Naive thymus-derived CD4-positive, alpha-beta T cell (primary cell): ENCODE measurements at regions not wholly inside any gene's neighbourhood (a gene's known extent, or its start where the extent isn't known, plus 50 kb on each side); places are given as distances from the start of the nearest gene placed in this dataset.

ENCODE experiments used
- ATAC-seq: fragments of 150-1000 bp; cut with Tn5 transposase; 2 replicates; pipeline ENCODE4 v1.10.0; 2021; ENCODE audit warnings: mild to moderate bottlenecking, moderate library complexity
- CTCF ChIA-PET: fragments of 350-600 bp; sonication (Branson Sonifier 250); formaldehyde crosslinking; loops from one replicate; lab custom pipeline; 2021; ENCODE audit warnings: antibody characterized with exemption; lab: Charles Lee
- POLR2A ChIA-PET: fragments of 350-600 bp; sonication (Branson Sonifier 250); formaldehyde crosslinking; loops from one replicate; lab custom pipeline; 2021; ENCODE audit warnings: antibody characterized with exemption, inconsistent platforms; lab: Charles Lee
- DNase-seq, 9 donors: peaks; one replicate each; pipeline versions ENCODE4 v3.0.0 to v3.0.0-alpha.2; 2020 to 2022; ENCODE audit warnings: mixed read lengths in 1 of 9
- H3K27ac ChIP-seq: one replicate; pipeline ENCODE4 v1.7.0; 2013; ENCODE audit warnings: mild to moderate bottlenecking, low read depth, low read length, moderate library complexity
- H3K27me3 ChIP-seq, 2 donors: one replicate each; pipeline ENCODE4 v1.7.0; 2013; ENCODE audit warnings: low read length in 2 of 2, mild to moderate bottlenecking in 2 of 2, moderate library complexity in 2 of 2; ENCODE audit not compliant: control insufficient read depth in 2 of 2, insufficient read depth in 2 of 2
- H3K36me3 ChIP-seq, 3 experiments: 1 replicate in 2 of 3; 2 replicates in 1 of 3; pipeline ENCODE4 v1.7.0; 2013; ENCODE audit warnings: low read length in 3 of 3, mild to moderate bottlenecking in 3 of 3, moderate library complexity in 1 of 3; ENCODE audit not compliant: insufficient read depth in 3 of 3, control insufficient read depth in 2 of 3
- H3K4me1 ChIP-seq, 2 donors: one replicate each; pipeline ENCODE4 v1.7.0; 2013; ENCODE audit warnings: low read length in 2 of 2, mild to moderate bottlenecking in 2 of 2, moderate library complexity in 1 of 2; ENCODE audit not compliant: control insufficient read depth in 2 of 2, insufficient read depth in 2 of 2
- H3K4me3 ChIP-seq: 2 replicates; pipeline ENCODE4 v1.7.0; 2013; ENCODE audit warnings: mild to moderate bottlenecking, low read length
- H3K9me3 ChIP-seq, 3 experiments: 1 replicate in 2 of 3; 2 replicates in 1 of 3; pipeline ENCODE4 v1.7.0; 2013; ENCODE audit warnings: low read length in 3 of 3; ENCODE audit not compliant: control insufficient read depth in 2 of 3
- H3K27ac Mint-ChIP-seq, 9 donors: one replicate each; pipeline ENCODE4 v1.8.0; 2020 to 2022; ENCODE audit warnings: mixed read lengths in 9 of 9, mild to moderate bottlenecking in 8 of 9, moderate library complexity in 5 of 9, inconsistent platforms in 2 of 9
- H3K27me3 Mint-ChIP-seq, 5 donors: one replicate each; pipeline ENCODE4 v1.8.0; 2021 to 2022; ENCODE audit warnings: mixed read lengths in 5 of 5, mild to moderate bottlenecking in 1 of 5
- H3K36me3 Mint-ChIP-seq, 5 donors: one replicate each; pipeline ENCODE4 v1.8.0; 2020 to 2022; ENCODE audit warnings: mixed read lengths in 5 of 5, mild to moderate bottlenecking in 3 of 5, inconsistent platforms in 1 of 5
- H3K4me1 Mint-ChIP-seq, 7 donors: one replicate each; pipeline ENCODE4 v1.8.0; 2020 to 2022; ENCODE audit warnings: mixed read lengths in 7 of 7, mild to moderate bottlenecking in 3 of 7, inconsistent platforms in 1 of 7
- H3K4me3 Mint-ChIP-seq, 10 donors: one replicate each; pipeline ENCODE4 v1.8.0; 2020 to 2022; ENCODE audit warnings: mild to moderate bottlenecking in 10 of 10, mixed read lengths in 10 of 10, moderate library complexity in 6 of 10, inconsistent platforms in 2 of 10
- H3K9me3 Mint-ChIP-seq, 11 donors: one replicate each; pipeline ENCODE4 v1.8.0; 2020 to 2022; ENCODE audit warnings: mixed read lengths in 11 of 11, mild to moderate bottlenecking in 4 of 11, inconsistent platforms in 1 of 11, moderate library complexity in 1 of 11
- intact Hi-C, 2 donors: fragments of 100-400 bp; cut with micrococcal nuclease; formaldehyde crosslinking; loops; one replicate each; pipeline ENCODE4 v1.15.1; 2023

- H3K4me1 ChIP-seq = peaks cover 7 to 19% of the 10 kb centered on the region in 2 donors
- Mint-ChIP-seq H3K36me3 (peaks cover 0 to 5% (median 0%) of the 10 kb centered on the region in 5 donors), H3K4me3 (no peak overlapping the region), H3K27me3 (peaks cover 0 to 6% (median 0%) of the 10 kb centered on the region in 5 donors), H3K4me1 (peaks cover 8 to 36% (median 18%) of the 10 kb centered on the region in 7 donors), H3K27ac (no peak overlapping the region), H3K9me3 (peaks cover 0 to 5% (median 0%) of the 10 kb centered on the region in 11 donors)
- no peaks in the 10 kb centered on the region for H3K9me3 ChIP-seq
- ChIA-PET CTCF (no interaction called here), POLR2A (no interaction called here)
- intact Hi-C loops = no loop called here
- no peak for DNase-seq
- no peak for ATAC-seq
- H3K4me3 ChIP-seq = no peak overlapping the region
- H3K27me3 ChIP-seq = no peaks in the 10 kb centered on the region
- H3K27ac ChIP-seq = no peak overlapping the region
- H3K36me3 ChIP-seq = no peaks in the 10 kb centered on the region
Measured at GRCh38 chr4:82140422-82140821, 233.4 kb downstream of the HNRNPD start.

- Mint-ChIP-seq H3K27ac (peak overlapping the region in 4 of 9 donors; percentile 2 to 48 (median 16)), H3K27me3 (no peaks in the 10 kb centered on the region), H3K4me3 (no peak overlapping the region), H3K9me3 (peaks cover 0 to 7% (median 0%) of the 10 kb centered on the region in 11 donors), H3K36me3 (peaks cover 0 to 5% (median 0%) of the 10 kb centered on the region in 5 donors), H3K4me1 (peaks cover 8 to 41% (median 24%) of the 10 kb centered on the region in 7 donors)
- no peak for ATAC-seq
- Histone ChIP-seq H3K36me3 (no peaks in the 10 kb centered on the region), H3K27me3 (no peaks in the 10 kb centered on the region), H3K9me3 (no peaks in the 10 kb centered on the region), H3K4me3 (no peak overlapping the region), H3K4me1 (peaks cover 7 to 19% of the 10 kb centered on the region in 2 donors), H3K27ac (no peak overlapping the region)
- ChIA-PET CTCF (no interaction called here), POLR2A (no interaction called here)
- DNase-seq = no peak
- intact Hi-C loops = no loop called here
Measured at GRCh38 chr4:82139287-82139686, 234.5 kb downstream of the HNRNPD start.

GRCh38 chr4:82138374-82138773, 235.4 kb downstream of the HNRNPD start:
- ChIA-PET CTCF (interaction anchor here (1.3 kb wide), 1 partner anchor 12 kb away, joined by 3 read pairs; no protein-coding TSS in a partner anchor), POLR2A (no interaction called here)
- ATAC-seq (no peak), DNase-seq (no peak)
- H3K36me3 ChIP-seq = no peaks in the 10 kb centered on the region
- H3K27ac Mint-ChIP-seq = peak overlapping the region in 4 of 9 donors; percentile 29 to 94 (median 80)
- peaks cover 0 to 5% (median 0%) of the 10 kb centered on the region in 5 donors for H3K36me3 Mint-ChIP-seq
- no peaks in the 10 kb centered on the region for H3K27me3 ChIP-seq
- H3K4me1 ChIP-seq = peaks cover 7 to 19% of the 10 kb centered on the region in 2 donors
- no peak overlapping the region for H3K27ac ChIP-seq
- peaks cover 0 to 7% (median 0%) of the 10 kb centered on the region in 11 donors for H3K9me3 Mint-ChIP-seq
- intact Hi-C loops = no loop called here
- no peak overlapping the region for H3K4me3 ChIP-seq
- H3K4me3 Mint-ChIP-seq = no peak overlapping the region
- H3K9me3 ChIP-seq = no peaks in the 10 kb centered on the region
- peaks cover 8 to 45% (median 24%) of the 10 kb centered on the region in 7 donors for H3K4me1 Mint-ChIP-seq
- H3K27me3 Mint-ChIP-seq = no peaks in the 10 kb centered on the region

- peaks cover 8 to 58% (median 24%) of the 10 kb centered on the region in 7 donors for H3K4me1 Mint-ChIP-seq
- CTCF ChIA-PET = interaction anchor here (1.9 kb wide), 1 partner anchor 12 kb away, joined by 4 read pairs; no protein-coding TSS in a partner anchor
- H3K4me3 Mint-ChIP-seq = peak overlapping the region in 9 of 10 donors; percentile 0 to 80 (median 53)
Measured at GRCh38 chr4:82136161-82136801, 237.5 kb downstream of the HNRNPD start.

GRCh38 chr4:82128355-82128754, 245.4 kb downstream of the HNRNPD start:
- H3K27ac Mint-ChIP-seq = peak overlapping the region in 1 of 9 donors; percentile 24
- peaks cover 0 to 13% (median 5%) of the 10 kb centered on the region in 5 donors for H3K36me3 Mint-ChIP-seq
- CTCF ChIA-PET = no interaction called here
- H3K4me3 ChIP-seq = no peak overlapping the region
- POLR2A ChIA-PET = interaction anchor here (0.6 kb wide), 1 partner anchor 99 kb away, joined by 4 read pairs; no protein-coding TSS in a partner anchor
- H3K4me1 ChIP-seq = no peaks in the 10 kb centered on the region
- H3K4me3 Mint-ChIP-seq = no peak overlapping the region
- H3K27me3 Mint-ChIP-seq = peaks cover 0 to 7% (median 0%) of the 10 kb centered on the region in 5 donors
- peaks cover 0 to 5% (median 0%) of the 10 kb centered on the region in 11 donors for H3K9me3 Mint-ChIP-seq
- DNase-seq (no peak), ATAC-seq (no peak)
- intact Hi-C loops = loop anchor here in 1 of 2 donors (10.0 kb wide), 1 partner anchor 724 kb away; no protein-coding TSS in a partner anchor
- H3K27me3 ChIP-seq = no peaks in the 10 kb centered on the region
- no peaks in the 10 kb centered on the region for H3K9me3 ChIP-seq
- peaks cover 0 to 39% (median 5%) of the 10 kb centered on the region in 7 donors for H3K4me1 Mint-ChIP-seq
- H3K27ac ChIP-seq = no peak overlapping the region
- no peaks in the 10 kb centered on the region for H3K36me3 ChIP-seq

More at GRCh38 chr4:82136161-82136801, 237.5 kb downstream of the HNRNPD start:
- Mint-ChIP-seq H3K27me3 (no peaks in the 10 kb centered on the region), H3K9me3 (peaks cover 0 to 8% (median 0%) of the 10 kb centered on the region in 11 donors), H3K27ac (peak overlapping the region in 8 of 9 donors; percentile 71 to 98 (median 89)), H3K36me3 (peaks cover 0 to 5% (median 0%) of the 10 kb centered on the region in 5 donors)
- intact Hi-C loops = loop anchor here in 1 of 2 donors (1.0 kb wide), 2 partner anchors 12 to 77 kb away; no protein-coding TSS in a partner anchor
- Histone ChIP-seq H3K4me1 (peaks cover 7 to 19% of the 10 kb centered on the region in 2 donors), H3K36me3 (no peaks in the 10 kb centered on the region), H3K27me3 (no peaks in the 10 kb centered on the region), H3K27ac (peak overlapping the region; percentile 30), H3K9me3 (no peaks in the 10 kb centered on the region), H3K4me3 (no peak overlapping the region)
- POLR2A ChIA-PET = interaction anchor here (1.0 kb wide), 1 partner anchor 28 kb away, joined by 3 read pairs; no protein-coding TSS in a partner anchor
- ATAC-seq (peak; percentile 49), DNase-seq (peak in 6 of 9 donors; percentile 41 to 65 (median 48))

- H3K4me1 ChIP-seq = no peaks in the 10 kb centered on the region
- H3K4me3 Mint-ChIP-seq = no peak overlapping the region
- no peak for ATAC-seq
- H3K27ac ChIP-seq = no peak overlapping the region
- H3K4me3 ChIP-seq = no peak overlapping the region
- no peaks in the 10 kb centered on the region for H3K36me3 ChIP-seq
- intact Hi-C loops = loop anchor here in 1 of 2 donors (10.0 kb wide), 1 partner anchor 722 kb away; no protein-coding TSS in a partner anchor
- peaks cover 0 to 29% (median 5%) of the 10 kb centered on the region in 7 donors for H3K4me1 Mint-ChIP-seq
- peaks cover 0 to 13% (median 5%) of the 10 kb centered on the region in 5 donors for H3K36me3 Mint-ChIP-seq
- no peaks in the 10 kb centered on the region for H3K27me3 ChIP-seq
- no peak for DNase-seq
- no peak overlapping the region for H3K27ac Mint-ChIP-seq
- H3K27me3 Mint-ChIP-seq = peaks cover 0 to 7% (median 0%) of the 10 kb centered on the region in 5 donors
- H3K9me3 ChIP-seq = no peaks in the 10 kb centered on the region
- H3K9me3 Mint-ChIP-seq = peaks cover 0 to 5% (median 0%) of the 10 kb centered on the region in 11 donors
- ChIA-PET CTCF (interaction anchor here (0.7 to 1.1 kb wide), 2 partner anchors 12 to 175 kb away, joined by 3 to 7 read pairs; no protein-coding TSS in a partner anchor), POLR2A (no interaction called here)
Measured at GRCh38 chr4:82126512-82127040, 247.2 kb downstream of the HNRNPD start.
